Hepatocyte (in vitro differentiated cells): ENCODE measurements at regions not wholly inside any gene's neighbourhood (a gene's known extent, or its start where the extent isn't known, plus 50 kb on each side); places are given as distances from the start of the nearest gene placed in this dataset.

Experiments
- EZH2phosphoT487 ChIP-seq: fragments of 200-600 bp; sonication (generic); IDR thresholded peaks from one replicate; pipeline ENCODE4 v1.6.1; 2018; ENCODE audit warnings: antibody characterized with exemption, mild to moderate bottlenecking, low read depth, moderate library complexity; ENCODE audit not compliant: unreplicated experiment, severe bottlenecking
- TF ChIP-seq, protein P1 (sequence below): fragments of 200-600 bp; sonication (generic); IDR thresholded peaks from 2 replicates; pipeline ENCODE4 v1.5.1; 2016; ENCODE audit warnings: antibody characterized with exemption, mild to moderate bottlenecking; ENCODE audit not compliant: poor library complexity

DNA sequence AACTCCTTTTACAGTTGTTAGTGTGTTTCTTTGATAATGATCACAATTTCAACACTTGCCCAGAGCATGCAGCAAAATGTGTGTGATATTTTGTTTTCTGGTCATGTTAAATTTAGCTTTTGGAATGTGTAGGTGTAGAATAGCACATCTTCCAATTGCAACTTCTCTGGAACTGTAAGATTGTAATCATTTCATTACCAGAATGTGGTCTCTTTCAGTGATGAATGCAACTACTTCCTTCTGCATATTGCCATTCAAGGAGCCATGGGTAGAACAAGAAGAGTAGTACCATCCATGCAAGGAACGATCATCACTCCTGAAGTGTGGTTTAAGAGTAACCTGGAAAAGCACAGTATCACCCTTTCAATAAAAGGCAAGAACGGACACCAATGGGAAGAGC lies 548.8 kb upstream of the ZNF804A start:
- TF ChIP-seq, protein P1, sequence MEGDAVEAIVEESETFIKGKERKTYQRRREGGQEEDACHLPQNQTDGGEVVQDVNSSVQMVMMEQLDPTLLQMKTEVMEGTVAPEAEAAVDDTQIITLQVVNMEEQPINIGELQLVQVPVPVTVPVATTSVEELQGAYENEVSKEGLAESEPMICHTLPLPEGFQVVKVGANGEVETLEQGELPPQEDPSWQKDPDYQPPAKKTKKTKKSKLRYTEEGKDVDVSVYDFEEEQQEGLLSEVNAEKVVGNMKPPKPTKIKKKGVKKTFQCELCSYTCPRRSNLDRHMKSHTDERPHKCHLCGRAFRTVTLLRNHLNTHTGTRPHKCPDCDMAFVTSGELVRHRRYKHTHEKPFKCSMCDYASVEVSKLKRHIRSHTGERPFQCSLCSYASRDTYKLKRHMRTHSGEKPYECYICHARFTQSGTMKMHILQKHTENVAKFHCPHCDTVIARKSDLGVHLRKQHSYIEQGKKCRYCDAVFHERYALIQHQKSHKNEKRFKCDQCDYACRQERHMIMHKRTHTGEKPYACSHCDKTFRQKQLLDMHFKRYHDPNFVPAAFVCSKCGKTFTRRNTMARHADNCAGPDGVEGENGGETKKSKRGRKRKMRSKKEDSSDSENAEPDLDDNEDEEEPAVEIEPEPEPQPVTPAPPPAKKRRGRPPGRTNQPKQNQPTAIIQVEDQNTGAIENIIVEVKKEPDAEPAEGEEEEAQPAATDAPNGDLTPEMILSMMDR = no peak
- TF ChIP-seq EZH2phosphoT487 = no peak
